GM12875 (cell line): ENCODE measurements at regions not wholly inside any gene's neighbourhood (a gene's known extent, or its start where the extent isn't known, plus 50 kb on each side); places are given as distances from the start of the nearest gene placed in this dataset.

Experiments used
- H3K4me3 ChIP-seq: one replicate; pipeline ENCODE4 v1.5.1; 2011; ENCODE audit warnings: low read depth, low read length, control low read depth
- TF ChIP-seq, protein P1 (sequence below): IDR thresholded peaks from 2 replicates; pipeline ENCODE4 v1.5.1; 2011; ENCODE audit warnings: low read depth, mild to moderate bottlenecking, control low read depth, inconsistent platforms, low read length, moderate library complexity, borderline replicate concordance; ENCODE audit not compliant: insufficient read depth

- TF ChIP-seq, protein P1, sequence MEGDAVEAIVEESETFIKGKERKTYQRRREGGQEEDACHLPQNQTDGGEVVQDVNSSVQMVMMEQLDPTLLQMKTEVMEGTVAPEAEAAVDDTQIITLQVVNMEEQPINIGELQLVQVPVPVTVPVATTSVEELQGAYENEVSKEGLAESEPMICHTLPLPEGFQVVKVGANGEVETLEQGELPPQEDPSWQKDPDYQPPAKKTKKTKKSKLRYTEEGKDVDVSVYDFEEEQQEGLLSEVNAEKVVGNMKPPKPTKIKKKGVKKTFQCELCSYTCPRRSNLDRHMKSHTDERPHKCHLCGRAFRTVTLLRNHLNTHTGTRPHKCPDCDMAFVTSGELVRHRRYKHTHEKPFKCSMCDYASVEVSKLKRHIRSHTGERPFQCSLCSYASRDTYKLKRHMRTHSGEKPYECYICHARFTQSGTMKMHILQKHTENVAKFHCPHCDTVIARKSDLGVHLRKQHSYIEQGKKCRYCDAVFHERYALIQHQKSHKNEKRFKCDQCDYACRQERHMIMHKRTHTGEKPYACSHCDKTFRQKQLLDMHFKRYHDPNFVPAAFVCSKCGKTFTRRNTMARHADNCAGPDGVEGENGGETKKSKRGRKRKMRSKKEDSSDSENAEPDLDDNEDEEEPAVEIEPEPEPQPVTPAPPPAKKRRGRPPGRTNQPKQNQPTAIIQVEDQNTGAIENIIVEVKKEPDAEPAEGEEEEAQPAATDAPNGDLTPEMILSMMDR: no peak
- no peak overlapping the region for H3K4me3 ChIP-seq
Measured at GRCh38 chr10:57031346-57031745, 670.3 kb upstream of the ZWINT start.

GRCh38 chr10:57026307-57026706 is 665.2 kb upstream of the ZWINT start:
- TF ChIP-seq, protein P1: no peak
- no peak overlapping the region for H3K4me3 ChIP-seq

DNA sequence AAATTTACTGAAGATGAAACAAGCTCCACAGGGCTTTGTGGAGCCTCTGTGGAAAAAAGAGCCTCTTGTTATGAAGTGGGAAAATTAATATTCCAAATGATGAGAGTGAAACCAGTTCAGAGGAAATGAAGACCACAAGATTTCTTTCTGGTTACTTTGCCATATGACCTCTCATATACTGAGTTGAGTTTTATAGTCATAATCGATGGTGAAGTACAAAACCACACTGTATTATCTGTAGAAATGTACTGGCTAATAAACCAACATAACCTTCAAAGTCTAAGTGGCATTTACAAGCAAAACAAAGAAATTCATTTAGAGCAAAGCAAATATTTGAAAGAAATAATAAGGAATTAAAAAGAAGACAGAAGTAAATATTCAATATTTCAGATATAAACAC is 662.6 kb upstream of the ZWINT start:
- TF ChIP-seq, protein P1: no peak
- H3K4me3 ChIP-seq: no peak overlapping the region

- no peak overlapping the region for H3K4me3 ChIP-seq
Measured at GRCh38 chr10:57018452-57018851, 657.4 kb upstream of the ZWINT start.

DNA sequence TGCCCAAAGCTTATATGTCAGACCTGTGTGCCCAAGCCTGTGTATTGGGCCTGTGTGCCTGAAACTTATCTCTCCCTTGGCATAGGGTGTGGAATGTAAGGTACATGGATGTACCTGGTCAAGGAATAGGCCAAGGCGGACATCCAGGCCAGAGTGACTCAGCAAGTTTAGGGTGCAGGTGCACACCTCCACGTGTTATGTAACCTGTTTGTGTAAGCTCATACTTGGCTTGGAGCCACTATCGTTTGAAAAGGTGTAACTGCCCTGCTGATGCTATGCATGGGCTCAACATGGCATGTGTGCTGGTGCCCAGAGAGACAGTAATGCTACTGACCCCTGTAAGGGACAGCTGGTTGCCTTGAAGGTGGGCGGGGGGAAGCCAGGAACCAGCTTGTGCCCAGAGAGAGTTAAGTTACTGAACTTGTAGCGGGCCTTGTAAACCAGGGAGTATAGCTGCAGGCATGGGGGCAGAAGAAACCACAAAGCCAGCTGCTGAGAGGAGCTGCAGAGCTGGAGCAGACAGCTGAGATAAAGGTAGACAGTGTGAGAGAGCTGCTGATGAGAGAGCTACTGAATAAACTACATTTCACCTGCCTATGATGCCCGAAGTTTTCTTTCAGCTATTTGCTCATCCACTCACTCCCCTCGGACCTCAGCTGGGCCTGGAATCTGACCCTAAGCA is 656.4 kb upstream of the ZWINT start:
- no peak overlapping the region for H3K4me3 ChIP-seq
- TF ChIP-seq, protein P1: no peak

More at GRCh38 chr10:57018452-57018851, 657.4 kb upstream of the ZWINT start:
- TF ChIP-seq, protein P1: no peak

GRCh38 chr10:57015595-57016318 is 654.7 kb upstream of the ZWINT start:
- TF ChIP-seq, protein P1: no peak
- H3K4me3 ChIP-seq: no peak overlapping the region

DNA sequence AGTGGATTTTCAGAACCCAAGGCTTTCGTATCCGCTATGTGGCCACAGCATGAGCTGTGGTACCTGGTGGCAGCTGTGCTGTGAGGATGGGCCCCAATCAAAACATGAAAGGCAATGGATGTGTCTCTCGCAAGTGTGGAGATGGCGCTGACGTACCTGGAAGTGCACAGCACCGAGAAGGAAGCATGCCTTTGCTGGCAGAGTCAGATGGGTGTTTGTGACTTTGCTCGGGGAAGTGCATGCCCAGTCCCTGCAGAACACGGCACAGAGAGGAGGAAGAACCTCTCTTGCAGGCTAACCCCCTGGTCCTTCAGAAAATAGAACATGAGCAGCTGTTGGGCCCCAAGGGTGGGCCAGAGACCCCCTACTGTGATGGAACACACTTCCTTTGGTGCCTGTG is 654.1 kb upstream of the ZWINT start:
- H3K4me3 ChIP-seq: no peak overlapping the region
- TF ChIP-seq, protein P1: no peak
